ENCODE measurements at regions not wholly inside any gene's neighbourhood (a gene's known extent, or its start where the extent isn't known, plus 50 kb on each side); places are given as distances from the start of the nearest gene placed in this dataset.

- DNase-seq (ENCODE audit: low spot score) = no peak
Observed at GRCh38 chr4:96677499-96677898, 837.6 kb downstream of the PDHA2 start.

- DNase-seq (ENCODE audit: low spot score) = no peak
Observed at GRCh38 chr4:96681218-96681617, 841.3 kb downstream of the PDHA2 start.

GRCh38 chr4:96685691-96686090, 845.8 kb downstream of the PDHA2 start:
- no peak for DNase-seq (ENCODE audit: low spot score)

- DNase-seq (ENCODE audit: low spot score) = no peak
Observed at GRCh38 chr4:96691521-96691920, 851.6 kb downstream of the PDHA2 start.

- no peak for DNase-seq (ENCODE audit: low spot score)
Observed at GRCh38 chr4:96698831-96699230, 858.9 kb downstream of the PDHA2 start.

GRCh38 chr4:96703265-96703664, 863.4 kb downstream of the PDHA2 start:
- DNase-seq (ENCODE audit: low spot score) = no peak

- DNase-seq (ENCODE audit: low spot score) = no peak
Observed at GRCh38 chr4:96708766-96709165, 868.9 kb downstream of the PDHA2 start.

GRCh38 chr4:96713271-96713850, 873.5 kb downstream of the PDHA2 start:
- DNase-seq (ENCODE audit: low spot score) = no peak

DNA sequence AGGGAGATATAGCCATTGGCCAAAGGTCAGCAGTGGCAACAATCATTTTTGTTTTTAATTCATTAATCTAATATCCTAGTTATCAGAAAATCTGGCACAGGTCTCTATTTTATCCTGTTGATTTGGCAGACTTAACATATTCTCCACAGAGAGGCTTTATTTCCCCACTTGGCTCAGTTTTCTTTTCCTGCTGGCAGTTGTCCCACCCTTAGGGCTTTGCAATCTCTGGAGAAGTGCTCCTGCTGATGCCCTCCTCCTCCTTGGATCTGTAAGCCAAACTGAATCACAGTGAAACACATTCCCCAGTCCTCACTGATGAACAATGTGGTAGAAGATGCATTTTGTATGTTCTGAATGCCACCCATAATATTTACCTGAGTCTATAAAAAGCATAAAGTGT, 889.7 kb downstream of the PDHA2 start:
- no peak for DNase-seq (ENCODE audit: low spot score)

- no peak for DNase-seq (ENCODE audit: low spot score)
Observed at GRCh38 chr4:96730432-96730831, 890.5 kb downstream of the PDHA2 start.

GRCh38 chr4:96736352-96736889, 896.5 kb downstream of the PDHA2 start:
- DNase-seq (ENCODE audit: low spot score) = no peak

DNA sequence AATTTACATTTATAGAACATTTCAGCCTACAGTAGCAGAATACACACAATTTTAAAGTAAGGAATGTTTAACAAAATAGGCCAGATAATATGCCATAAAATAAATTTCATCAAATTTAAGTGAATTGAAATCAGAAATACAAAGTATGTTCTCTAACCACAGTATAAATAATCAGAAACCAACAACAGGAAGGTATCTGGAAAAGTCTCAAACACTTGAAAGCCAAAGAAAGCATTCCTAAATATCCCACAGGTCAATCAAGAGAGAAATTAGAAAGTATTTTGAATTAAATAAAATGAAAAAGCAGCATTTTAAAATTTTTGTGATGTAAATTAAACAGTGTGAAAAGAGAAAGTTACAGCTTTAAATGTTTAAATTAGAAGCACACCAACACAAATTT, 899.2 kb downstream of the PDHA2 start:
- DNase-seq (ENCODE audit: low spot score) = no peak

DNA sequence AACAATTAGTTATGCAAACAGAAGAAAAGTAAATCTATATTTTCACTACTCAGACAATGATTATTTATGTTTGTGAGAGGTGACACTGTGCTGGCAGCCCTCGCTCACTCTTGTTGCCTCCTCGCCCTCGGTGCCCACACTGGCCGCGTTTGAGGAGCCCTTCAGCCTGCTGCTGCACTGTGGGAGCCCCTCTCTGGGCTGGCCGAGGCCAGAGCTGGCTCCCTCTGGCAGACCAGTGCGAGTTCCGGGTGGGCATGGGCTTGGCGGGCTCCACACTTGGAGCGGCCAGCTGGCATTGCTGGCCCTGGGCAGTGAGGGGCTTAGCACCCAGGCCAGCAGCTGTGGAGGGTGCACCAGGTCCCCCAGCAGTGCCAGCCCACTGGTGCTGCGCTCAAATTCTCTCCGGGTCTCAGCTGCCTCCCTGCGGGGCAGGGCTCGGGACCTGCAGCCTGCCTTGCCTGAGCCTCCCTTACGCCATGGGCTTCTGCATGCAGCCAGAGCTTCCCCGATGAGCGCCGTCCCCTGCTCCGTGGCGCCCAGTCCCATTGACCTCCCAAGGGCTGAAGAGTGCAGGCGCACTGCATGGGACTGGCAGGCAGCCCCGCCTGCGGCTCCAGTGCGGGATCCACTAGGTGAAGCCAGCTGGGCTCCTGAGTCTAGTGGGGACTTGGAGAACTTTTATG, 902.6 kb downstream of the PDHA2 start:
- DNase-seq (ENCODE audit: low spot score) = no peak

GRCh38 chr4:96744676-96745075, 904.8 kb downstream of the PDHA2 start:
- DNase-seq (ENCODE audit: low spot score) = no peak

DNA sequence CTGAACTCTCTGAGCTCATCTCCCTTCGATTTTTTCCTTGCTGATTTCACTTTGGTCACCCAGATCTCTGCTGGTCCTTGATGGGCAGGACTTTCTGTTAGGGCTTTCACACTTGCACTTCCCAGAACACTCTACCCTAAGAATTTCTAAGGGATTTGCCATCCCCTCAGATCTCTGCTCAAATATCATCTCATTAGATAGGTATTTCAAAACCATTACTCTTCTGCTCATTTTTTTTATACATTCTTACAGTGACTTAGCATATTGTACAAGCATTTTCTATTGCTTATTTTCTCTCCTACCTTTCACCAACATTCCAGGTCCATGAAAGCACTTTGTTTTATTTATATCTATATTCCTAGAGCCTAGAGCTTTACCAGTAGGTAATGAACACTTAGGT, 913.3 kb downstream of the PDHA2 start:
- no peak for DNase-seq (ENCODE audit: low spot score)

DNA sequence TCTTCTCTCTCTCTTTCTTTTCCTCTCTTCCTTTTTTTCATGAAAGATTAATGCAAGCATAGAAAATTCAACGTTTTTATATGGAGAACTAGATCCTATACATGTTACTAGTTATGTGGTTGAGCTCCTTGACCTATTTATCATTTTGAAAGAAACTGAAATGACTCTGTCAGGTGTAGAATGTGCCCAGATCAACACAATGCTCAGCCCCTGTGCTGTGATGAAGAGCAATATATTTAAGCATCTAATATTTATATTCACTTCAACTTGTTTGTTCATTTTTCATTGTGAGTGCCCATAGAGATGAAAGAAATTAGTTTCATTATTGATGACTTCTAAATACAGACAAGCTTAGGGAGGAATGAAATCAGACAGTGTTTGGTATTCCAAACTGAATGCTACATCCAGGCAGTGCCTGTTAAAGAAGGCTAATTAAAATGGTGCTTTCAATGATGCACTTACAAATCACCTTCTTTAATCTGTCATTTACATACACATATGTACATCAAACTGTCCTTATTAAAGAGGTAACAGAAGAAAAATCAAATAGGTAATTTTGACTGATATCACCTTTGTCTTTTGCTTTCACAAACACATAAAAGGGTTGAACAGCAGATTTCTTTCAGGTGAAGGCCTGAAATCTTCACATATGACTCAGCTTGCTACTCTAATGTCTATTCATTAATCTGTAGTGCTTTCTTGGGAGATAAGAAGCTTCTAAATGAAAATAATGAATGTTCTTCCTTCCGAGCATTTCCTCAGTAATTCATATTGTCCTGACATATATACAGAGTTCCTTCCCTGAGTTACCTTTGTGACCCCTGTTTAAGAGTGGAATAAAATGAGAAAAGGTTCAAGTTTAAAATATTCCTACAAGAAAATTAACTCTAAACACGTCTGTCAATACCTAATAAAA, 915.9 kb downstream of the PDHA2 start:
- DNase-seq (ENCODE audit: low spot score) = no peak

GRCh38 chr4:96756584-96756983, 916.7 kb downstream of the PDHA2 start:
- DNase-seq (ENCODE audit: low spot score) = no peak

GRCh38 chr4:96763546-96763945, 923.7 kb downstream of the PDHA2 start:
- DNase-seq (ENCODE audit: low spot score) = no peak

DNA sequence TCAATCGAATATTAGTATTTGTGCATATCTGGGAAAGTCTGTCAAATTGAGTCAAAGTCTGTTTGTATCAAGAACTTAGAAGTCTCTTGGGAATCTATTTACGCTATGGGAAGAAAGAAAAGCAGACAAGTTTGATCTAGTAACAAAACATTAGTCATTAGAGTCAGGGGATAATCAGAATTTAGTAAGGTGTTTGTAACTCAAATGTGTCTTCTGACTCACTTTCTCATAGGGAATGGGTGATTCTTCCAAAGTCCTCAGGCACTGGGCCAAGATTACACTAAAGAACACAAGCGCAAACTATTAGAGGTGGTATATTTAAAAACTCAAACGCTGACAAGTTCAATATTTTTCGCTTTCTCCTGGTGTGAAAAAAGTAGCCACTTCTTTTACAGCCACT, 926.5 kb downstream of the PDHA2 start:
- no peak for DNase-seq (ENCODE audit: low spot score)

DNA sequence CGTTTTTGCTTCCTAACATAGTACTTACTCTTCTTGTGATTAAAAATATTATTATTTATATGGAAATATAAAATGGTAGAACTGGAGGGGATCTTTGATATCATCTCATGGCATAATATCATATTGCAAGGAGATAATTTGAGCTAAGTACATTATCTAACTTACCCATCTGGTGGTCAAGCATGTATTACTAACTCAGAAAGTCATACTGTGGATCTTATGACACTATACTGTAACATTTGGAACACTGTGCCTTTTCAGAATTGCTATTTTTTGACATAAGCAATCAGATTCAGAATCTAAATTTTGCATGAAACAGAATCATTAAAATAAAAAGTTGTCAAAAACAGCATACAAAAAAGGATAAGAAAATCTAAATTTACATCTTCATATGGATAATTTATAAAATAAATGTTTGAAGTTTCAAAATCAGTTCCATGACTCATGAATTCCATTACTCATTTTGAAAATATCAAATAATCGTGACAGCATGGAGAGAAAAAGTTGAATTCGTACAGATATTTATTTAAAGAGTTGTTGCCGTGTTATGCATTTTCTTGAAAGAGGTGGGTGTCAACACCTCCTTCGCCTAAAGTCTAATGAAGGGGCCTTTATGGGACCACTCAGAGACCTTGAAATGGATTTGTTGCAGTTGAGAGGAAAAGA, 928.1 kb downstream of the PDHA2 start:
- no peak for DNase-seq (ENCODE audit: low spot score)

GRCh38 chr4:96775501-96775900, 935.6 kb downstream of the PDHA2 start:
- no peak for DNase-seq (ENCODE audit: low spot score)

- no peak for DNase-seq (ENCODE audit: low spot score)
Observed at GRCh38 chr4:96776920-96777527, 937.1 kb downstream of the PDHA2 start.

Measured in mucosa of gallbladder (tissue), 1 donor.